GM19023 (cell line): ENCODE measurements at regions not wholly inside any gene's neighbourhood (a gene's known extent, or its start where the extent isn't known, plus 50 kb on each side); places are given as distances from the start of the nearest gene placed in this dataset.

Source experiments
- ATAC-seq: cut with Tn5 transposase; IDR thresholded peaks from one replicate; pipeline ENCODE4 v1.9.1; 2021; ENCODE audit warnings: mild to moderate bottlenecking, moderate library complexity; ENCODE audit not compliant: unreplicated experiment

- no peak for ATAC-seq
Measured at GRCh38 chr11:131043251-131043650, 127.0 kb upstream of the SNX19 start.

- ATAC-seq, result no peak
Measured at GRCh38 chr11:131044851-131045250, 128.6 kb upstream of the SNX19 start.

GRCh38 chr11:131052367-131052766, 136.1 kb upstream of the SNX19 start:
- no peak for ATAC-seq

GRCh38 chr11:131056036-131056435, 139.8 kb upstream of the SNX19 start:
- no peak for ATAC-seq

- ATAC-seq, result no peak
Measured at GRCh38 chr11:131063638-131064037, 147.4 kb upstream of the SNX19 start.

GRCh38 chr11:131064373-131064991, 148.2 kb upstream of the SNX19 start:
- ATAC-seq, result no peak

GRCh38 chr11:131065435-131066413, 149.4 kb upstream of the SNX19 start:
- no peak for ATAC-seq

- ATAC-seq, result no peak
Measured at GRCh38 chr11:131066551-131066950, 150.3 kb upstream of the SNX19 start.

- ATAC-seq, result no peak
Measured at GRCh38 chr11:131070365-131070764, 154.1 kb upstream of the SNX19 start.

- no peak for ATAC-seq
Measured at GRCh38 chr11:131073167-131073566, 156.9 kb upstream of the SNX19 start.

- no peak for ATAC-seq
Measured at GRCh38 chr11:131074573-131074972, 158.3 kb upstream of the SNX19 start.

- ATAC-seq, result no peak
Measured at GRCh38 chr11:131077340-131077739, 161.1 kb upstream of the SNX19 start.

GRCh38 chr11:131079036-131079435, 162.8 kb upstream of the SNX19 start:
- no peak for ATAC-seq

GRCh38 chr11:131089727-131090245, 173.5 kb upstream of the SNX19 start:
- ATAC-seq, result no peak

GRCh38 chr11:131092469-131092868, 176.2 kb upstream of the SNX19 start:
- no peak for ATAC-seq

- ATAC-seq, result no peak
Measured at GRCh38 chr11:131094827-131095226, 178.5 kb upstream of the SNX19 start.

GRCh38 chr11:131095511-131096185, 179.4 kb upstream of the SNX19 start:
- ATAC-seq, result no peak

- ATAC-seq, result no peak
Measured at GRCh38 chr11:131099013-131099412, 182.7 kb upstream of the SNX19 start.

- no peak for ATAC-seq
Measured at GRCh38 chr11:131099746-131100145, 183.5 kb upstream of the SNX19 start.

GRCh38 chr11:131108760-131109159, 192.5 kb upstream of the SNX19 start:
- ATAC-seq, result no peak

- no peak for ATAC-seq
Measured at GRCh38 chr11:131109257-131109656, 193.0 kb upstream of the SNX19 start.
